ENCODE measurements at regions not wholly inside any gene's neighbourhood (a gene's known extent, or its start where the extent isn't known, plus 50 kb on each side); places are given as distances from the start of the nearest gene placed in this dataset.

DNA sequence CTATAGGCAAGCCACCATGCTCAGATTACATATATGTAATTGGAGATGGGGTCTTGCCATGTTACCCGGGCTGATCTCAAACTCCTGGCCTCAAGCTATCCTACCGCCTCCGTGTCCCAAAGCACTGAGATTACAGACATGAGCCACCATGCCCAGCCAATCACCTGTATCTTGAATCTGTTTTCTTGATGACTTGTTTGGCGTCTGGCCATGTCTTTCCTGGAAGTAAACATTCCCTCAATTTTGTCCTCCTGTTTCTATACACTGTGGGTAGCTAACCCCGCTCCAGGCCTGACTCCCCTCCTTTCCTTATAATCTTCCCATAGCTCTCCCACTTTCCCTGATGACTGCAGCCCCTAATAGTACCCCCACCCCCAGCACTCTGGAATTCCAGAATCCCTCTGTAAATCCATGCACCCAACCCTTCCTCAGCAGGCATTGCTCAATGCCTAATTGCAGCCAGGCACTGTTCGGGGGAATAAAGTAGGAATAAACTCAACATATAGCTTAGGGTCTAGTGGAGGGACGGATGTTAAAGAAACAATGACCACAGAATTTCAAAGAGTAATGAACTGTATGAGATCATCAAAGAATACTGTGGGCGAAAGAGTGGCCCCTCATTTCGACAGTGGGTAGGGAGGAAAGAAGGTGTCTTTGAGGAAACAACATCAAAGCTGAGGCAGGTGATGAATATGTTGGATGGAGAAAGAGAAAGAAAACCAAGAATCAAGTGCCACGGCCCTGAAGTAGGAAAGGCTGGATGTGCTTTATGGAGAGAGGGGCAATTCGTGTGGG lies 161.5 kb downstream of the ADSS2 start:
- intact Hi-C loops (cut with micrococcal nuclease), result no loop called here
- Mint-ChIP-seq H3K4me1 (peaks cover 4 to 17% of the 10 kb centered on the region in 2 donors), H3K27ac (no peak overlapping the region), H3K9me3 (peaks cover 0 to 2% of the 10 kb centered on the region in 2 donors), H3K27me3 (ENCODE audit: low read depth in 2 of 2) (no peaks in the 10 kb centered on the region), H3K36me3 (peaks cover 5% of the 10 kb centered on the region), H3K4me3 (no peak overlapping the region)
- DNase-seq, result no peak
- no peaks in the 10 kb centered on the region for H3K27me3 ChIP-seq (ENCODE audit: control insufficient read depth, insufficient read depth, low read length)
- 82% methylated on average over 11 of the region's 11 CpGs for WGBS (ENCODE audit: insufficient coverage)
- ATAC-seq, result no peak
- H3K36me3 ChIP-seq (ENCODE audit: control insufficient read depth, insufficient read depth, low read length), result no peaks in the 10 kb centered on the region
- no peaks in the 10 kb centered on the region for H3K9me3 ChIP-seq (ENCODE audit: control insufficient read depth, insufficient read depth, low read length)
- TF ChIP-seq CTCF (IDR thresholded peaks at IDR 0.05), result no peak
- H3K27ac ChIP-seq (ENCODE audit: low read length), result no peak overlapping the region
- no peaks in the 10 kb centered on the region for H3K4me1 ChIP-seq (ENCODE audit: control insufficient read depth, insufficient read depth, low read length)
- no peak overlapping the region for H3K4me3 ChIP-seq (ENCODE audit: low read length)

DNA sequence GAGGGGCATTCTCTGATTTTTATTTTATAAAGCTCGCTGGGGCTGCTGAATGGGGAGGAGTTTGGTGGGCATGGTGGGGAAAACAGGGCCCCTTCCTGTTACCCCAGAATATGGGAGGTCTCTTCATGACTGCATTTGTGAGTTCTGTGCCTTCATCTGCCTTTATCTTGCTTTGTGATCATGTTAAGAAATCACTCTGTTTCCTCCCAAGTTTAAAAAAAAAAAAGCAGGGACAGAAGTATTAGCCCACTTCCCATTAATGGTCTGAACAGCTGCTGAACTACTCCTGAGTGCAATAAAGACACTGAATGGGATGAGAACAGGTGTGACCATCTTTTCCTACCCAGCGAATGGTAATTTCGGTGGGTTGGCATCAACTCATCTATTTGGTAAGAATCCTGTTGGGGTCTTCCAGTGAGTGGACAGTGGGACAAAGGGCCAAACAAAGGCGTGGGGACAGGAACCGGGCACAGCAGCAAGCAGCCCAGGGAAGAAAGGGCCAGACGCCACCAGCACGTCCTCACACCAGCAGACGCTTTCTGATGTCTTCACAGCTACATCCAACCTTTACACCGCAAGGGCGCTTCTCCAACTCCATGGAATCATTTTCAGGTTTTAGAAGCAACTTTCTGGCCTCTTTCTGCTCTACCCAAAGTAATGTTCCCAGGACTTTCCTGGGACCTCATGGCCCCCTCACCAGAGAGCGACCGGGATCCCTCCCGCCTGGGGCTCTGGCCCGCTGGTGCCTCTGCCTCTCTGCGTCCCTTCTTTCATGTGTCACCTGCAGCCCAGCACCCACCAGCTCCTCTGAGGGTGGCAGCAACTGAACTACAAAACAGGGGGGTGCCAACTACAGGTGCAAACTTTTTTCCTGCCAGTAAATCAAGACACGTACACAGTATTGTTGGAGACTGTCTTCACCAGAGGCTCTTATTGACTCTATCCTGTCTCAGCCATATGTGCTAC lies 160.2 kb downstream of the ADSS2 start:
- WGBS (ENCODE audit: insufficient coverage), result 80% methylated on average over 16 of the region's 16 CpGs

GRCh38 chr1:244294599-244295224 lies 157.0 kb downstream of the ADSS2 start:
- intact Hi-C loops (cut with micrococcal nuclease), result no loop called here
- H3K4me1 ChIP-seq (ENCODE audit: control insufficient read depth, insufficient read depth, low read length), result peaks cover 14% of the 10 kb centered on the region
- H3K9me3 ChIP-seq (ENCODE audit: control insufficient read depth, insufficient read depth, low read length), result no peaks in the 10 kb centered on the region
- H3K4me3 ChIP-seq (ENCODE audit: low read length), result no peak overlapping the region
- H3K27me3 ChIP-seq (ENCODE audit: control insufficient read depth, insufficient read depth, low read length), result no peaks in the 10 kb centered on the region
- Mint-ChIP-seq H3K27me3 (ENCODE audit: low read depth in 2 of 2) (no peaks in the 10 kb centered on the region), H3K4me1 (peaks cover 21 to 45% of the 10 kb centered on the region in 2 donors), H3K27ac (peak overlapping the region in 1 of 2 donors; percentile 4), H3K36me3 (no peaks in the 10 kb centered on the region), H3K9me3 (no peaks in the 10 kb centered on the region), H3K4me3 (no peak overlapping the region)
- H3K36me3 ChIP-seq (ENCODE audit: control insufficient read depth, insufficient read depth, low read length), result no peaks in the 10 kb centered on the region
- no peak for ATAC-seq
- 89% methylated on average over 6 of the region's 7 CpGs for WGBS (ENCODE audit: insufficient coverage)
- TF ChIP-seq CTCF (IDR thresholded peaks at IDR 0.05), result no peak
- no peak overlapping the region for H3K27ac ChIP-seq (ENCODE audit: low read length)
- no peak for DNase-seq

More for the DNA sequence above, 160.2 kb downstream of the ADSS2 start:
- Mint-ChIP-seq H3K4me3 (no peak overlapping the region), H3K9me3 (peaks cover 0 to 2% of the 10 kb centered on the region in 2 donors), H3K27me3 (ENCODE audit: low read depth in 2 of 2) (no peaks in the 10 kb centered on the region), H3K36me3 (peaks cover 5% of the 10 kb centered on the region), H3K4me1 (peaks cover 4 to 22% of the 10 kb centered on the region in 2 donors), H3K27ac (no peak overlapping the region)
- ATAC-seq, result no peak
- H3K27me3 ChIP-seq (ENCODE audit: control insufficient read depth, insufficient read depth, low read length), result no peaks in the 10 kb centered on the region
- H3K4me3 ChIP-seq (ENCODE audit: low read length), result no peak overlapping the region
- intact Hi-C loops (cut with micrococcal nuclease), result no loop called here
- TF ChIP-seq CTCF (IDR thresholded peaks at IDR 0.05), result no peak
- H3K36me3 ChIP-seq (ENCODE audit: control insufficient read depth, insufficient read depth, low read length), result no peaks in the 10 kb centered on the region
- H3K9me3 ChIP-seq (ENCODE audit: control insufficient read depth, insufficient read depth, low read length), result no peaks in the 10 kb centered on the region
- H3K27ac ChIP-seq (ENCODE audit: low read length), result no peak overlapping the region
- no peak for DNase-seq
- H3K4me1 ChIP-seq (ENCODE audit: control insufficient read depth, insufficient read depth, low read length), result no peaks in the 10 kb centered on the region

Data from natural killer cell (primary cell).